Stimulated activated CD4-positive, alpha-beta T cell treated with anti-CD3 and anti-CD28 coated beads, Interleukin-1b, Interleukin-23, amount 100 ng/mL, for 48 hours (primary cell): ENCODE measurements at regions not wholly inside any gene's neighbourhood (a gene's known extent, or its start where the extent isn't known, plus 50 kb on each side); places are given as distances from the start of the nearest gene placed in this dataset.
"Not testable (repeated sequence)": the region's sequence is repeated elsewhere in the genome, so short reads cannot be mapped to it uniquely, and the experiment has no call there.

Experiments used
- DNase-seq: peaks from one replicate; pipeline ENCODE4 v3.0.0-alpha.2; 2020

DNA sequence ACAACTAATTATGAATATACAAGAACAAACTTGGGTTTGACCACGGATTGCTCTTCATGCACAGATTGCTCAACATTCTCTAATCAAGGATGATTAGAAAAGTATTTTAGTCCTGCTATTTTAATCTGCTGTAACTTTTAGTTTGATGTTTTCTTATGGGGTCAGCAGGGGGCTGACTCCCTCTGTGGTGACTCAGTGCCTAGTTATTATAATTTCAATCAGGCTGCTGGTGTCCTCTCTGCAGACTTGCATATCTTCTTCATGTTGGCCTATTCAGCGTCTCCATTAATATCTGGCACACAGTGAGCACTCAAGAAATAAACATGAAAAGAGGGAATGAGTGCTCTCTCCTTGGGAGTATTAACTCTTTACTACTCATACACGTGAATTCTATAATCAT lies 223.8 kb upstream of the DDI1 start:
- DNase-seq, result no peak

DNA sequence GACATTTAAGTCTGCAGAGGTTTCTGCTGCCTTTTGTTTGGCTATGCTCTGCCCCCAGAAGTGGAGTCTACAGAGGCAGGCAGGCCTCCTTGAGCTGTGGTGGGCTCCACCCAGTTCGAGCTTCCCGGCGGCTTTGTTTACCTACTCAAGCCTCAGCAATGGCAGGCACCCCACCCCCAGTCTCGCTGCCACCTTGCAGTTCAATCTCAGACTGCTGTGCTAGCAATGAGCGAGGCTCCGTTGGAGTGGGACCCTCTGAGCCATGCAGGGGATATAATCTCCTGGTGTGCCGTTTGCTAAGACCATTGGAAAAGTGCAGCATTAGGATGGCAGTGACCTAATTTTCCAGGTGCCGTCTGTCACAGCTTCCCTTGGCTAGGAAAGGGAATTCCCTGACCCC lies 216.1 kb upstream of the DDI1 start:
- DNase-seq, result not testable (repeated sequence)

GRCh38 chr11:103824116-103824515 lies 212.3 kb upstream of the DDI1 start:
- no peak for DNase-seq

GRCh38 chr11:103825469-103825868 lies 211.0 kb upstream of the DDI1 start:
- DNase-seq, result no peak

DNA sequence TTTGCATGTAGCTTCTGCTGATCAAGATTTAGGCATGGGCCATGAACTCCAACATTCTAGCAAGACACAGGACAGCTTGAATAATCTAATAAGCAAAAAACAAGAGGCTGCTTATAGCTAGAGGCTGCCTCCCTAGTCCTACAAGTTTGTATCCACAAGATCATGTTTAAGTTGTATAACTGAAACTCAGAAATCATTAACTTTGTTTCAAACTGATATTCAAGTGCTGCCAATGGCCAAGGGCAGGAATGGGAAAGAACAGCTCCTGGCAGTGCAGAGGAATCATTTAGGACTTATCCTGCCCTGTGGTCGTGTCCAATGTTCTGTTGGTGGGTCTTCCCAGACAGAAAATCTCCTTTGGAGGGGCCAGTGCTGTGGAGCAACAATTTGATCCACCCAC lies 209.6 kb upstream of the DDI1 start:
- DNase-seq, result no peak

GRCh38 chr11:103829596-103829995 lies 206.8 kb upstream of the DDI1 start:
- DNase-seq, result no peak

DNA sequence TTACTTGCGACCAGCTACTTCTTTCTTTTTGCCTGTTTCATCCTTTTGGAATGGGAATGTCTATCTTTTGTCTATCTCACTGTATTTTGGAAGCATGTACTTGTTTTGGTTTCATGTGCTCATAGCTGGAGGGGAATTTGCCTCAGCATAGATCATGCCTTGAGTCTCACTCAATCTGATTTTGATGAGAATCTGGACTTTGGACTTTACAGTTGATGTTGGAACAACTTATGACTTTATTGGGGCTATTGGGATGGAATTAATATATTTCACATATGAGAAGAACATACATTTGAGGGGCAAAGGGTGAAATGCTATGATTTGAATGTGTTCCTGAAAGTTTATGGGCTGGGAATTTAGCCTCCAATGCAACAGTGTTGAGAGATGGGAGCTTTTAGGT lies 206.2 kb upstream of the DDI1 start:
- DNase-seq, result no peak

GRCh38 chr11:103832762-103833161 lies 203.7 kb upstream of the DDI1 start:
- no peak for DNase-seq

GRCh38 chr11:103842191-103842590 lies 194.2 kb upstream of the DDI1 start:
- no peak for DNase-seq

DNA sequence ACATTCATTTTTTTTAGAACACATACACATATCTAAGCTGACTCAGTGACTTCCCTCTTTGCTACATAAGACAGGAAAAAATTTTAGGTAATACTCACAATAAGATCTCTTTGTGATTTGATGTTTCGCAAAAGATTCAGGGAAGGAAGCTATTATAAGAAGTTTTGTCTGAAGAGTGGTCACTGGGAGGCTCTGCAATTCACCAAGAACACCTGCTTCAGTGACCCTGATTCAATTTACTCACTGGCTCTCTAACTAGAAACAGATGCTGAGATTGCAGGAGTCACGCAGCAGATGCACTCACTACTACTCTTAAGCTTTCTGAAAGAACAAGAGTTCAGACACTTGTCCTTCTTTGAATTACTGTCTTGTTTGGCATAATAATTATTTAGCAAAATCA lies 193.6 kb upstream of the DDI1 start:
- DNase-seq, result no peak

DNA sequence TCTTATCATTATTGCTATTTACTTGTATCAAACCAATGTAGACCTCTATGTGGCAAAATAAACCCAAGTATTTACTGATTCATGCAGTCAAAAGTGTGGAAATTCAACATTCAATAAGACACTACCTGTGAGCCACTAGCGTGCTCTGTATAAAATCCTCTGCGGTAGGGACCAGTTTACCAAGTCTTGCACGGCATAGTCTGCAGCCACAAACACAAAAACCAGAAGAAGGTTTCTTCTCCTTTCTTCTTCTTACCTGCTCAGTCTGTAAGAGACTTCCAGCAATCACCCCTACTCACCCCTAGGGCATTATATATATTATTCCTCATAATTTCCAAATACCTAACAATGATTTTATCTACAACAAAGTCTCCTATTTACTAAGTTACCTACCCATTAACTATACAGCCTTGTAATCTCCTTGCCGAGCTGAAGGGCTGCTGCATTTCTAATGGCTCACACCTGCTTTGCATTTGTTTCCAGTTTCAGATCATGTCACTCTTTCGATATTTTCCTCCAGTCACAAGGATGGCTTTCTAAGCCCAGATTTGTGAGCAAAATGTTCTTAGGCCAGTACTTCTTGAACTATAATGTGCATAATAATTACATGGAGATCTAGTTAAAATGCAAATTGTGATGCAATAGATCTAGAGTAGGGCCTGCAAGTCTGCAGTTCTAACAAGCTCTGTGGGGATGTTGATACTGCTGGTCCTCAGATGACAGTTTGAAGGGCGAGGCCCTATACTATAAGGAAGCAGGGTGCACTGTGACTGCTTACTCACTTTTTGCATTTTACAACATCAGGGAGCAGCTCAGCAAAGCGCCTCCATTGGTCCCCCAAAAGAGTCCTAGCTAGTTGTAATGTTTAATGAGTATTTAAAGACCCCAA lies 191.9 kb upstream of the DDI1 start:
- DNase-seq, result no peak

DNA sequence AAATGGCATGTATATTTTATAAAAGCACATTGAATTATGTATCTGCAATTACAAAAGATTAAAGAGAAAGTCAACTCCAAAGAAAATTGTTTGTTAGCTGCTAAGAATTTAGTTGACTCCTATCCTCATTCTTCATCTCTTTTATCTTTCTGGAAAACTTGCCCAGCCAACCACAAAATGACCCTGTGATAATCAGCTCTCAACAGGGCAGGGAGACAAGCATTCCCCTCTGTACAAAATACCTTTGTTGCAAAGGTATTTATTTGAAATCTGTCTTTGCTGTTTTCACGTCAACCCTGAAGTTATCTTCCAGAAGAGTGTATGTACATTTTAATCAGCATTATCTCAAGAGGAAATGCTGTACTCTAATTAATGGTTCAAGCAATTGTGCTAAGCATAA lies 191.1 kb upstream of the DDI1 start:
- DNase-seq, result no peak

DNA sequence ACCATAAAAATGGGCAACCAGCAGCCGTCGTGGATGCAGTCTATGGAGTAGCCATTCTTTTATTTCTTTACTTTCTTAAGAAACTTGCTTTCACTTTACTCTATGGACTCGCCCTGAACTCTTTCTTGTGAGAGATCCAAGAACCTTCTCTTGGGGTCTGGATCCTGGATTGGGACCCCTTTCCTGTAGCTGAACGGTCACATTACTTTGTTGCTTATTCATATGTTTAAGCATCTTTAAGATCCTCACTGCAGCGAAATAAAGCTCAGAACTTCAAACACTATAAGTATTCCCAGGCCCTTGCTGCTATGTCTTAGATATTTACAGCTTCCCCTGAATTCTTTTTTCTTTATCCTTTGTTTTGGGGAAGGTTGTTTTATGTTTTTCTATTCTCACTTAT lies 187.8 kb upstream of the DDI1 start:
- no peak for DNase-seq

GRCh38 chr11:103849366-103849765 lies 187.1 kb upstream of the DDI1 start:
- DNase-seq, result no peak

DNA sequence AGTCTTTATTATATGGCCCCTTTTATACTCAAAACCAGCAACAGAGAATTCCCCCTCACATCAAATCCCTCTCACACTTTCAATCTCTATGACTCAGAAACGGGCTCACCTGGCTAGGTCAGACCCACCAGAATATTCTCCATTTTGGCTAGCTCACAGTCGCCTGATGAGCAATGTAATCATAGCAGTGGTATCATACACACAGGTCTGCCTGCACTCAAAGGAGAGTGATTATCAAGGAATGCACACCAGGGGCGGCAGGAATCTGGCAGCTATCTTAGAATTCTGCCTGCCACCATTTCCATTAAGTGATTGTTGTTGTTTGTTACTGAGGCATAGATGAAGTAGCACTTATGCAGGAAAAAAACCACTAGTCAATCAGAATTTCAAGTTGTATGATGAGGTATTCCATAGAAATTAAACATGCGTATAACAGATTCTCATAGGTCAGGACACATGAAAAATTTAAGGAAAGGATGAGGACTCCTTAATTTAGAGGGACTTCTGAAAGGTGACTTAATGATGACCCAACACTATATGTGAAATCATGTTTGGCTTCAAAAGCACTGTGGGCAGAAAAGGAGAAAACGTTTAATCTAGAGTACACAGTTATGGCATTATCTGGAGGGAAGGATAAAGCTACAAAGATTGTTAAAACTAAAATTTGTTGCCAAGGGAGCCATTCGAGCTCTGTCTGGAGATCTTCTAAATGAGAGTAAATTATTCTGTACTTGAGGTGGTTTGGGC lies 185.8 kb upstream of the DDI1 start:
- no peak for DNase-seq

GRCh38 chr11:103851166-103851651 lies 185.2 kb upstream of the DDI1 start:
- no peak for DNase-seq
